Activated naive CD8-positive, alpha-beta T cell treated with anti-CD3 and anti-CD28 coated beads, Interleukin-2, amount 50 U/mL, for 24 hours (primary cell): ENCODE measurements at regions not wholly inside any gene's neighbourhood (a gene's known extent, or its start where the extent isn't known, plus 50 kb on each side); places are given as distances from the start of the nearest gene placed in this dataset.

ENCODE experiments used
- ATAC-seq: fragments of 150-1000 bp; cut with Tn5 transposase; one replicate; pipeline ENCODE4 v1.10.0; 2021
- DNase-seq: peaks from one replicate; pipeline ENCODE4 v3.0.0; 2021
- H3K27ac Mint-ChIP-seq: one replicate; pipeline ENCODE4 v1.8.0; 2021; ENCODE audit warnings: mild to moderate bottlenecking, mixed read lengths
- H3K27me3 Mint-ChIP-seq: one replicate; pipeline ENCODE4 v1.8.0; 2021; ENCODE audit warnings: mixed read lengths
- H3K36me3 Mint-ChIP-seq: one replicate; pipeline ENCODE4 v1.8.0; 2021; ENCODE audit warnings: low read depth, mixed read lengths
- H3K4me1 Mint-ChIP-seq: one replicate; pipeline ENCODE4 v1.8.0; 2021; ENCODE audit warnings: mixed read lengths
- H3K4me3 Mint-ChIP-seq: one replicate; pipeline ENCODE4 v1.8.0; 2021; ENCODE audit warnings: mild to moderate bottlenecking, moderate library complexity, mixed read lengths
- H3K9me3 Mint-ChIP-seq: one replicate; pipeline ENCODE4 v1.8.0; 2021; ENCODE audit warnings: mixed read lengths

DNA sequence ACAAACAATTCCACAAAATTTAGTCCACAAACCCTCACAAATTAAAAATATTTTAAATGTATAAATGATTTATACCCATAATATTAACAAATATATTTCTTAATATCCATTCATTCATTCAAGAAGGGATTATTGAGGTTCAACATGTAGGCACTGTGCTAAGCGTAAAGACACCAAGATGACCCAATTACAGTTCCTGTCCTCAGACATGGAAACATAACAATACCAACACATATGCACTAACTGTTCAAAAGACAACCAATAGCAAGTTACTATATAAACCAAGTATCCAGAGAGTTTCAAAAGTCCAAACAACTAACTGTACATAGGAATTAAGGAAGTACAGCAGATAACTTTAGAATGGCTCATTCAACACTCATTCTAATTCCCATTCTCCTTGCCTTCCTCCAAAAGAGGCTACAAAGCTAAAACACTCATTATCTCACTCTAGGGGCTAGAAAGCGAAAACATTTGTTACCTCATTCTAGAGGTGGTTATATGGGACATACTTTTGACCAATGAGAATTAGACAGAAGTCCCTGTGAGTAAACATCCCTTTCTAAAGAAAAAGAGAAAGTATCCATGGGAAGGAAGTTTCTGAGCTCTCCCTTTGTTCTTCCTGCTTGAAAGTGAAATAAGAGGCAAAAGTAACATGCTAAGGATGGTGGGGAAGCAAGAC, 292.4 kb downstream of the ZEB2 start:
- H3K27ac Mint-ChIP-seq, result no peak overlapping the region
- ATAC-seq (no peak), DNase-seq (no peak)
- peaks cover 37% of the 10 kb centered on the region for H3K4me1 Mint-ChIP-seq
- peaks cover 10% of the 10 kb centered on the region for H3K36me3 Mint-ChIP-seq
- H3K27me3 Mint-ChIP-seq, result no peaks in the 10 kb centered on the region
- peaks cover 5% of the 10 kb centered on the region for H3K9me3 Mint-ChIP-seq
- H3K4me3 Mint-ChIP-seq, result no peak overlapping the region

DNA sequence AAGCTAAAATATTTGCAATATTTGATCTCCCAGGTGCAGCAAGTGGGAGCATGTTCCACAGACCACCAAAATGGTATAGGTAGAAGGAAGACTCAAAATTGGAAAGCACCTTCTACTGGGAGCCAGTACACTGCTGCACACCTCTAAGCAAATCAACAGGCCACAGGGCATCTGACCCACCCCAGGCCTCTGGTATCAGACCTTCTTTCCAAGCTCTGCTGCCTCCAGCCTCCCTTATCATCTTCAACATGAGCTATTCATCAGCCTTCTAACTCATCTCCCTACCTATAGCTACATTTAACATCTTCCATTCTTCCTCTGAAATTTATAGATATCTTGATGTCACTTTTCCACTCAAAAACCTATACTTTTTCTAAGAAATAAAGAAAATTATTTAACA, 294.8 kb downstream of the ZEB2 start:
- Mint-ChIP-seq H3K36me3 (peaks cover 10% of the 10 kb centered on the region), H3K27ac (no peak overlapping the region), H3K4me3 (no peak overlapping the region), H3K9me3 (peaks cover 6% of the 10 kb centered on the region), H3K4me1 (peaks cover 20% of the 10 kb centered on the region), H3K27me3 (no peaks in the 10 kb centered on the region)
- DNase-seq, result no peak
- no peak for ATAC-seq

DNA sequence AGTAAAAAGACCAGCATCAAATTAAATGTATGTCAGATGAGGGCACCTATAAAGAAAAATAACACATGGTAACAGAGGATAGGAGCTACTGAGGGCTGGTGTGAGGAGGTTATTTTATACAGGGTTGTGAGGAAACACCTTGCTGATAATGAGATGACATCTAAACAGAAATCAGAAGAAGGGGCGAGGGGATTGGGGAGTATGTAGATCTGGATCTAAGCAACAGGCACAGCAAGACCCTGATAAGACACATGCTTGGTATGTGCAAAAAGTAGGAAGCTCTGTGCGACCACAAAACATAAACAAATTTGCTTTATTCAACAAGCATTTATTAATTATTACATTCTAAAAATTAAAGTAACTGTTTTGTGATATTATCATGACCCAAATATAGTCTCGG, 295.4 kb downstream of the ZEB2 start:
- ATAC-seq (no peak), DNase-seq (no peak)
- Mint-ChIP-seq H3K27ac (no peak overlapping the region), H3K4me1 (peaks cover 14% of the 10 kb centered on the region), H3K27me3 (no peaks in the 10 kb centered on the region), H3K9me3 (peaks cover 6% of the 10 kb centered on the region), H3K36me3 (peaks cover 10% of the 10 kb centered on the region), H3K4me3 (no peak overlapping the region)

DNA sequence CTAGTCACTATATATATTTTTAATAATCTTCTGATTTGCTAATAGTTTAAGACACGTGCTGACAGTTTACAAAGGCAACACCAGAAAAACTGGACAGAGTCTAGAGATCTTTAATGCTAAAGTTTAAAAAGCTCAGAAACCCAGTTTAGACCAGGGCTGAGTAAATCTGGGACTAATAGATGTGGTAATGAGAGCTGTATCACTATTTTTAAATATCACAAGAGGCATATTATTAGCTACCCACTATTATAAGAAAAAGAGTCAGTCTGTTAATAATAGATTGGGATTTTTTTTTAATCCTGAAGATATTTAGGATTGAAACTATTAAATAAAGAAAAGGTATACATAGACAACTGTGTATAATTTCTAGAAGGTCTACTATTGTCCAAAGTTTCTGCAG, 299.9 kb downstream of the ZEB2 start:
- peaks cover 1% of the 10 kb centered on the region for H3K36me3 Mint-ChIP-seq
- no peak overlapping the region for H3K4me3 Mint-ChIP-seq
- ATAC-seq (no peak), DNase-seq (no peak)
- H3K9me3 Mint-ChIP-seq, result peaks cover 6% of the 10 kb centered on the region
- no peak overlapping the region for H3K27ac Mint-ChIP-seq
- peaks cover 20% of the 10 kb centered on the region for H3K4me1 Mint-ChIP-seq
- no peaks in the 10 kb centered on the region for H3K27me3 Mint-ChIP-seq

DNA sequence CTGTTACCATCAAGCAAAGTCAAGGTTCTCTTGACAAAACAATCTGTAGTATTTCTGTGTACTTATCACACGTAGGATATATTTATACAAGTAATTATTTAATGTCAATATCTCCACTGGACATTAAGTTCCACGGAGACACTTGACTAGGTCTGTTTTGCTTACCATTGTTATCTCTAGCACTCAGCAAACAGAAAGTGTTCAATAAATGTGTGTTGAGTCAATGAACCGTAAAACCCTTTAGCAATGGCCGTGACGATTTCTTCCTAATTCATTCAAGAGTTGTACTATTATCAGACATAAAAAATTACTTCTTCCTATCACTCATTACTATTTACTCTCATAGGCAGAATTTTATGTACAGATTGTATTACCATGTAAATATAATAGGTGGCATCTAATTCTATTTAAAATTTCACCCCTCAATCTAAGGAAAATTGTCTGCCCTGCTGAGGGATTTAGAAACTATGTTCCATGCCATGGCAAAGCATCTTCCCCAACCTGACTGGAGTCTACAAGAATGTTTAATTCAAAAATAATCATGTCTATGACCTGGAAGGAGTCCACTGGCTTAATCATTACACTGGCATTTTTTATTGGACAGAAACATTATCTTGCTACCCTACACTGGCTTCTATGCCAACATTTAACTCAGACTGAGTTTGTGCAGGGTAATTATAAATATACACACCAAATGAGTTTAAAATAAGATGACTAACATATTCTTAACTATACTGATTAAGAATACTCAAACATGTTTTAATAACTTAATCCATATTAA, 301.9 kb downstream of the ZEB2 start:
- Mint-ChIP-seq H3K9me3 (peaks cover 6% of the 10 kb centered on the region), H3K4me3 (no peak overlapping the region), H3K27me3 (no peaks in the 10 kb centered on the region), H3K27ac (no peak overlapping the region), H3K36me3 (peaks cover 1% of the 10 kb centered on the region), H3K4me1 (peaks cover 38% of the 10 kb centered on the region)
- no peak for ATAC-seq
- DNase-seq, result no peak

GRCh38 chr2:144215701-144216675, 303.9 kb downstream of the ZEB2 start:
- H3K4me1 Mint-ChIP-seq, result peaks cover 57% of the 10 kb centered on the region
- no peak for DNase-seq
- peak overlapping the region; percentile 97 for H3K27ac Mint-ChIP-seq
- peak; percentile 63 for ATAC-seq
- peaks cover 2% of the 10 kb centered on the region for H3K36me3 Mint-ChIP-seq
- H3K9me3 Mint-ChIP-seq, result no peaks in the 10 kb centered on the region
- peak overlapping the region; percentile 56 for H3K4me3 Mint-ChIP-seq
- H3K27me3 Mint-ChIP-seq, result no peaks in the 10 kb centered on the region

DNA sequence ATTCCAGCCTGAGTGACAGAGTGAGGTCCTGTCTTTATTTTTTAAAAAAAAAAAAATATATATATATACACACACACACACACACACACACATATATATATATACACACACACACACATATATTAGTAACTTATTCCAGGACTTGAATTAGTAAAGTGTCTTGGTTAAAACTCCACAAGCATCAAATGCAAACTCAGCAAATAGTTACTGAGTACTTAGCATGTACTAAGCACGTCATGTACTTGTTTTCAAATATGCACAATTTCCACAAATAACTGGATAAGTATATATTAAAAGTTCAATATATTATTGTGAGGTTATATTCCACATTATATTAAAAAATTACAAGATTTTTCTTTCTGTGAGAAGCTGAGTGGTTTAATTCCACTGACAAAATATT, 304.7 kb downstream of the ZEB2 start:
- peaks cover 8% of the 10 kb centered on the region for H3K36me3 Mint-ChIP-seq
- no peak for ATAC-seq
- no peaks in the 10 kb centered on the region for H3K27me3 Mint-ChIP-seq
- H3K4me3 Mint-ChIP-seq, result no peak overlapping the region
- peaks cover 64% of the 10 kb centered on the region for H3K4me1 Mint-ChIP-seq
- no peak for DNase-seq
- H3K27ac Mint-ChIP-seq, result peak overlapping the region; percentile 97
- no peaks in the 10 kb centered on the region for H3K9me3 Mint-ChIP-seq

GRCh38 chr2:144213797-144214196, 306.1 kb downstream of the ZEB2 start:
- ATAC-seq (peak; percentile 67), DNase-seq (no peak)
- Mint-ChIP-seq H3K4me1 (peaks cover 72% of the 10 kb centered on the region), H3K9me3 (no peaks in the 10 kb centered on the region), H3K36me3 (peaks cover 16% of the 10 kb centered on the region), H3K27ac (peak overlapping the region; percentile 80), H3K27me3 (no peaks in the 10 kb centered on the region), H3K4me3 (peak overlapping the region; percentile 1)

DNA sequence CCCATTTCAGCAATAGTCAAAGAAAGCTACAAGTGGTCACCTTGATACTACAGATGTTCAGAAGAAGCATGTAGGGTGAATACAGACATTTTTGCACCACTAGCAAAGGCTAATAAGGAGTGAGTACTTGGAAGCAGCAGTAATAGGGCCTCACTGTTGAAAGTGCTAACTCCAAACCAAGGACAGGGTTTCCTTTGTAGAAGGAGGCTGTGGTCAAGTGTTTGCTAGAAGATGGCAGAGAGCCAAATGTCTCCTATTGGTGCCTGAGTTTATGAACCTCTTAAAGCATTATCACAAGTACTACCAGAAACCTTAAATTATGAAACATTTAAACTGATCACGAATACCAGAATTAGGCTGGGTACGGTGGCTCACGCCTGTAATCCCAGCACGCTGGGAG, 308.1 kb downstream of the ZEB2 start:
- H3K4me1 Mint-ChIP-seq, result peaks cover 69% of the 10 kb centered on the region
- no peaks in the 10 kb centered on the region for H3K9me3 Mint-ChIP-seq
- no peak overlapping the region for H3K4me3 Mint-ChIP-seq
- peak overlapping the region; percentile 65 for H3K27ac Mint-ChIP-seq
- H3K27me3 Mint-ChIP-seq, result no peaks in the 10 kb centered on the region
- H3K36me3 Mint-ChIP-seq, result peaks cover 23% of the 10 kb centered on the region
- DNase-seq (no peak), ATAC-seq (no peak)

- H3K27me3 Mint-ChIP-seq, result no peaks in the 10 kb centered on the region
- DNase-seq (no peak), ATAC-seq (peak; percentile 31)
- H3K9me3 Mint-ChIP-seq, result no peaks in the 10 kb centered on the region
- peaks cover 62% of the 10 kb centered on the region for H3K4me1 Mint-ChIP-seq
- peak overlapping the region; percentile 65 for H3K27ac Mint-ChIP-seq
- H3K36me3 Mint-ChIP-seq, result peaks cover 23% of the 10 kb centered on the region
- H3K4me3 Mint-ChIP-seq, result no peak overlapping the region
Measured at GRCh38 chr2:144211065-144211464, 308.9 kb downstream of the ZEB2 start.

DNA sequence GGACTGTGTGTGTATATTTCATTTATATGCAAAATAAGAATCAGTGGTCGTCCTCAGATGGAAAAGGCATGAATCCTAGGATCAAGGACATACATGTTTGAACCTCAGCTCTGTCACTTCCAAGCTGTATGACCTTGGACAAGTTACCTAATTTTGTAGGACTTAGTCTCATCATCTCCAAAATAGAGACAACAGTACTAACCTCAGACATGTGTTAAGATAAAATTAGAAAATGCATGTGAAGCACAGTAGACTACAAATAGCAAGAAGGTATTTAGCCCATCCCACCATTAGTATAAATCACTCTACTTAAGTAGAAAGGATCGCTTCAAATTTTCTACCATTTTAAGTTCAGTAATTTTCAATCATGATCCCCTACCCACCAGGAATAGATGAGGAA, 309.8 kb downstream of the ZEB2 start:
- no peak for ATAC-seq
- Mint-ChIP-seq H3K36me3 (peaks cover 22% of the 10 kb centered on the region), H3K27me3 (no peaks in the 10 kb centered on the region), H3K27ac (no peak overlapping the region), H3K4me1 (peaks cover 55% of the 10 kb centered on the region), H3K4me3 (no peak overlapping the region), H3K9me3 (no peaks in the 10 kb centered on the region)
- no peak for DNase-seq

- no peak for ATAC-seq
- Mint-ChIP-seq H3K36me3 (peaks cover 30% of the 10 kb centered on the region), H3K27me3 (no peaks in the 10 kb centered on the region), H3K27ac (no peak overlapping the region), H3K4me3 (no peak overlapping the region), H3K4me1 (peaks cover 45% of the 10 kb centered on the region), H3K9me3 (no peaks in the 10 kb centered on the region)
- DNase-seq, result no peak
Measured at GRCh38 chr2:144208924-144209323, 311.0 kb downstream of the ZEB2 start.

- ATAC-seq (no peak), DNase-seq (no peak)
- Mint-ChIP-seq H3K4me1 (peaks cover 41% of the 10 kb centered on the region), H3K9me3 (no peaks in the 10 kb centered on the region), H3K27ac (no peak overlapping the region), H3K4me3 (no peak overlapping the region), H3K36me3 (peaks cover 42% of the 10 kb centered on the region), H3K27me3 (no peaks in the 10 kb centered on the region)
Measured at GRCh38 chr2:144206019-144206418, 313.9 kb downstream of the ZEB2 start.

DNA sequence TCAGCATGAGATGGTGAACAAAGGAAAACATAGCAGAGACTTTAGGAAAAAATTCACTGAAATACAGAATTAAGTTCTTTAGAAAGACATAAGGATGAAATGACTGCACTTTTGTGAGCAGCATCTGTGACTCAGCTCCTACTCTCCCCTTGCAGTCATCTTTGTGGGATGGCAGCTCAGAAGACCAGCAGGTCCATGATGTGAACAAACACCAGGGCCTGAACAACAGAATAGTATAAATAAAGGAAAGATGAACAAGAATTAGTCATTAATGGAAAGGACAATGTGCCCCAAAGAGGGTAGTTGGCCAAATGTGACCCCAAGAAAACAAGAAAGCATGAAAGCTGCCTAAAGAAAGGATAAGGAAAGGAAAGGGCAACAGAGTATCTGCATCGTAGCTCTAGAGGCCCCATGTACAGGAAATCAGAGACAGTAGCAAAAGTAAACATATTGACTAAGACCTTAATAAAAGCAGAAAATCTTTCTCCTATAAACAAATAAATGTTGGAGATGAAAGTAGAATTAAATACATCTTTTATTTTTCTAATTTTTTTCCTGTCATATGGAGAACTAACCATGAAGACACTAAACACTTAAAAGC, 318.0 kb downstream of the ZEB2 start:
- peaks cover 55% of the 10 kb centered on the region for H3K4me1 Mint-ChIP-seq
- ATAC-seq (peak; percentile 60), DNase-seq (no peak)
- H3K27me3 Mint-ChIP-seq, result no peaks in the 10 kb centered on the region
- H3K9me3 Mint-ChIP-seq, result no peaks in the 10 kb centered on the region
- H3K36me3 Mint-ChIP-seq, result peaks cover 47% of the 10 kb centered on the region
- peak overlapping the region; percentile 85 for H3K27ac Mint-ChIP-seq
- H3K4me3 Mint-ChIP-seq, result peak overlapping the region; percentile 34
